ENCODE measurements at regions not wholly inside any gene's neighbourhood (a gene's known extent, or its start where the extent isn't known, plus 50 kb on each side); places are given as distances from the start of the nearest gene placed in this dataset.

- TF ChIP-seq CTCF (IDR thresholded peaks at IDR 0.05) (no peak), POLR2A (IDR thresholded peaks at IDR 0.05) (no peak)
These were observed 287.8 kb downstream of the SOX9 start for GRCh38 chr17:72408641-72409040.
